ENCODE measurements at regions not wholly inside any gene's neighbourhood (a gene's known extent, or its start where the extent isn't known, plus 50 kb on each side); places are given as distances from the start of the nearest gene placed in this dataset.

- no peak for TF ChIP-seq CTCF (IDR thresholded peaks at IDR 0.05)
- TF ChIP-seq POLR2A (IDR thresholded peaks at IDR 0.05): no peak
Measured at GRCh38 chr2:14901737-14902136, 269.2 kb downstream of the LRATD1 start.
